GM19351 (cell line): ENCODE measurements at regions not wholly inside any gene's neighbourhood (a gene's known extent, or its start where the extent isn't known, plus 50 kb on each side); places are given as distances from the start of the nearest gene placed in this dataset.
A peak's percentile ranks its signal among the peaks of the same experiment; 100 is the strongest.
"Not testable (repeated sequence)": the region's sequence is repeated elsewhere in the genome, so short reads cannot be mapped to it uniquely, and the experiment has no call there.

Source experiments
- ATAC-seq: cut with Tn5 transposase; IDR thresholded peaks from one replicate; pipeline ENCODE4 v1.9.1; 2021; ENCODE audit warnings: mild to moderate bottlenecking, moderate library complexity; ENCODE audit not compliant: unreplicated experiment

DNA sequence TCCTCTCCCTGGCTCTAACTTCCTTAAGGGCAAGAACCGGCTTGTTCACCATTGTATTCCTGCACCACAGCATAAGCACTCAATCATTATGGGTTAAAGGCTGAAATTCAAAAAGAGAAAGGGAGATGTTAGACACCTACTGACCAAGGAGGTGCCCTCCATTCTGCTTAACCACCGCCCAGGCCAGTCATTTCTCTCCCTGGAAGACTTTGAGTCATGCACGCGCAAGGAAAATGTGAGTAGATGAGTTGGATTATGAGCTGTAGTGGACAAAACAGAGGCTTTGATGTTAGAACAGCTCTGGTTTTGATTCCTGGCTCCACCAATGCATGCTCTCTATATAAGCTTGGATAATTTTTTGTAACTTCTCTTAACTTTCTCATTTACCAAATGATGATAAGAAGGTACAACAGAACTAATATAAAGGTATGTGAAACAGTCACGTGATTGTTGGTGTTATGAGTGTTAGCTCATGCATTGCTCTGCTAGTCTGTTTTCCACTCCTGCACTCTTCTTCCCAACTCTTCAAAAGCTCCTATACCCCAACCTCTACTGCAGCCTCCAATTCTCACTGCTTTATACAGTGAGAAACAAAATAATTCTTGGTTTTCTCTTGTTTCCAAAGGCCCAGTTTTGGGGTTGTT lies 148.4 kb upstream of the ATP11B start:
- ATAC-seq, result peak; percentile 57

DNA sequence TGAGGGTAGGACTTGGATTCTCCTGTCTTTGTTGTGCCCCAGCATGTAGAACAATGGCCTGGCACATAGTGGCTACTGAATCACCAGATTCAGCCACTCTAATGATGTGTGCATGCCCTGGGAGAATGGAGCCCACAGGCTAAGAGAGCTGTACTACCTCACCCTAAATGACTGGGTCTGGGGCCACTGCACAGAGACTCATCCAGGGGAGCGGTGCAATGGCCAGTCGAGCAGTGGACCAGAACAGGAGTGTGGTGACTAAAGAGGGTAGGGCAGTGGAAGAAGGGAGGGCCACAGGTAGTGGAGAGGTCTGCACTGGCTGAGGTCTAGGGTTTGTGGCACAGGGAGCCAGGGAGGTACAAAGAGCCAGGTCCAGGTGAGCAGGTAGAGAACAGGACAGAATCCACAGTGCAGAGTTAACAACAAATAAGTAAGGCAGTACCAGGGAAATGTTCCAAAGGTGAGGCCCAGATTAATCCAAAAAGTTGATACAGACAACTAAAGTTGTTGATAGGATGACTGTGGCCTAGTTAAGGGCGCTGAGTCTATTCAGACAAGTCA lies 142.7 kb upstream of the ATP11B start:
- ATAC-seq, result no peak

DNA sequence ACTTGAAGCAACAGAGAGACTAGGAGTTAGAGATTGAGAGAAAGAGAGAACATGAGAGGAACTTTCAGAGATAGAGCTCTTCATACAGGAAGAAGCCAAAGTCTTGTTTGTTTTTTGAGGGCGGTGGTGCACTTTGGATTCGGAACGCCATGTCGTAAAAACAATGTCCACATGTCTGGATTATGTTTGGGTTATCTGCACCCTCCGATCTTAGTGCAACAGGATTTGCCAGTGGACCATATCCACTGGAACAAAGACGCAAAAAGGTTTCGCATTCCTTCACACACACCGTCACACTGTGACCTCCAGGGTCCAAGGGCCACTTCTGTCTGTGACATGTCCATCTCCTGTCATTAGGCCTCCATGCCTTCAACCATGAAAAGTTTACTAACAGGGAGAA lies 141.8 kb upstream of the ATP11B start:
- no peak for ATAC-seq

DNA sequence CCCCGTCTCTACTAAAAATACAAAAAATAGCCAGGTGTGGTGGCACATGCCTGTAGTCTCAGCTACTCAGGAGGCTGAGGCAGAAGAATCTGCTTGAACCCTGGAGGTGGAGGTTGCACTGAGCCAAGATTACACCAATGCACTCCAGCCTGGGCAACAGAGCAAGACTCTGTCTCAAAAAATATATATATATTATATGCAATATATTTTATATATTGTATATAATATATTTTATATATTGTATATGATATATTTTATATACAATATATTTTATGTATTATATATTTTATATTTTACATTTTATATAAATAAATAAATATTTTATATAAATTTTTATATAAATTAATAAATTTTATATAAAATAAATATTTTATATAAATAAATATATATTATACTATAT lies 140.2 kb upstream of the ATP11B start:
- ATAC-seq, result not testable (repeated sequence)

DNA sequence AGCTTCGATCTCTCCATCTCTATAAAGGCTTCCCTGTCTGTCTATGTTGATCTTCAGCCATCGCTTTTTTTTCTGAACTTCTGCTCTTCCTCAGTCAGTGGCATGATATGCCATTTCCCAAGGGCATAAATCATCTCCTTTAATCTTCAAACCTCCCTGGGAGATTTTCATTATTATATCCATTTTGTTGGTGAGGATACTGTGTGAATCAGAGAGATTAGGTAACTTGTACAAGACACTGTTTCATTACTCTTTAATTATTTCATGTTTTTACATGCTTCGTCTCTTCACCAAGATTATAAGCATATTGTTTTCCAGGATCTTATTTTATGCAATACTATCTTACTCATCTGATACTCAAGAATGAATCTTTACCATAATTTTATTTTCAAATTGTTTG lies 124.8 kb upstream of the ATP11B start:
- no peak for ATAC-seq

DNA sequence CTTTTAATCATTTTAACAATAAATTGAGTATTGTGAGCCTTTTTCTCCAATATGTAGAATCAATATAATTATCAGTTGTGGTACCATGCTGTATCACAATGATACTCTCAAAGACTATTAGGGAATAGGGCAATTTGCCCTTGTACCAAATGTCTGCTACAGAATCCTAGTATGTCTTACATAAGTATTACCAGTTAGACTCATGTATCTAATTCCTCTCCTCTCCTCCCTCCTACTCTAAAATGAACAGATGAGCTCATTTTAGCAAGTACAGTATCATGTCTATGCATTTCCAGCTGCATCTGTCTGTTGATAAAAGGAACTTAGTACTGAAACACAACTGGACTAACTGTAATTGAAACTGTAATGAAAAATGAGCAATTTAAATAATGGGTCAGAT lies 124.3 kb upstream of the ATP11B start:
- no peak for ATAC-seq

DNA sequence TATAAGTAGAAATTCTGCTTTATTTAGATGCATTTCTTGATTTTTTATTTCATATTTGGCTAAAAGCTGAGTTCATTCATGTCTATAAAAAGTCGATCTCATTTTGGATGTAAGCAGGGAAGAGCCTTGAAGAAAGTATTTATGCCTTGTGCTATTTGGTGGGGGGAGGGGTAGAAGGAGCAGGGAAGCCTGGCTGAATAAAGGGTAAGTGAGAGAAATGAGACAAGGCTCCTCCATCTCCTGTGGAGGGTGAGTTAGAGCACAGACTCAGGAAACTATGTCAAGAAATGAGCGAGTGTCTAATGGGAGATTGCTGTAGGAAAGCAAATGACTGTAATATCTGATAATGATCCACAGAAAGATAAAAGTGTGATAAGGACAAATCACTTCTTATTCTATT lies 121.8 kb upstream of the ATP11B start:
- ATAC-seq, result no peak

DNA sequence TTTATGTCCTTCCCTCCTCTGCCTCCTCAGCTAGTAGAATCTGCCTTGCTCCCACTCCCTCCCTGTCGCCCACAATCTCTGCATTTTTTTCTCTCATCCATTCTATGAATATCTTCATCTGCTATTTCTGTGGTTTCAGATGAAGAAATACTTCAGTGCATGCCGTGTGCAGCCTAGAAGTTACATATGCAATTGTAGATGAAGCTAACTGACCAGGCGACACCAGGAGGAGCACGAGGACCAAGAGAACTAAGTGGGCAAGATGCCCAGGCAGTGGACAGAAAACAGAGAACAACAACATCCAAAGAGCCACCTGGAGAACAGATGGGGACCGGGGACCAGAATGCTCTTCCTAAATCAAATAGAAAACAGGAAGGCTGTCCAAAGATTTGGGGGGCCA lies 121.4 kb upstream of the ATP11B start:
- no peak for ATAC-seq

DNA sequence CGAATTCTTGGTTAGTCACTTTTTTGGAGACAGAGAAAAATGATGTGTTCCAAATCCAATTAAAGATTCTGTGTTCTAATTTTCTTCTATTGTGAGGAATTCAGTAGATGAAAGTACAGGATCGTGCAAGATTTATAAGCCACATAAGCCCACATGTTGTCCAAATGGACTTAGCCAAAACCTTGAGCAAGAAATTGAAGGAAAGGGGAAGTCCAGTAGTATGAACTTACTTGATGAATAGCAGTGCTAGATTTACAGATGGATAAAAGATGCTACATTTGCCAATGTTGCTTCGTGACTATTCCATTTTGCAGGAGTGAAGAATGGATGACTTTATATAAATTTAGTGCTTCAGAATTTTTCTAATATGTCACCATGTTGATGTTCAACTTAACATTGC lies 120.0 kb upstream of the ATP11B start:
- no peak for ATAC-seq

DNA sequence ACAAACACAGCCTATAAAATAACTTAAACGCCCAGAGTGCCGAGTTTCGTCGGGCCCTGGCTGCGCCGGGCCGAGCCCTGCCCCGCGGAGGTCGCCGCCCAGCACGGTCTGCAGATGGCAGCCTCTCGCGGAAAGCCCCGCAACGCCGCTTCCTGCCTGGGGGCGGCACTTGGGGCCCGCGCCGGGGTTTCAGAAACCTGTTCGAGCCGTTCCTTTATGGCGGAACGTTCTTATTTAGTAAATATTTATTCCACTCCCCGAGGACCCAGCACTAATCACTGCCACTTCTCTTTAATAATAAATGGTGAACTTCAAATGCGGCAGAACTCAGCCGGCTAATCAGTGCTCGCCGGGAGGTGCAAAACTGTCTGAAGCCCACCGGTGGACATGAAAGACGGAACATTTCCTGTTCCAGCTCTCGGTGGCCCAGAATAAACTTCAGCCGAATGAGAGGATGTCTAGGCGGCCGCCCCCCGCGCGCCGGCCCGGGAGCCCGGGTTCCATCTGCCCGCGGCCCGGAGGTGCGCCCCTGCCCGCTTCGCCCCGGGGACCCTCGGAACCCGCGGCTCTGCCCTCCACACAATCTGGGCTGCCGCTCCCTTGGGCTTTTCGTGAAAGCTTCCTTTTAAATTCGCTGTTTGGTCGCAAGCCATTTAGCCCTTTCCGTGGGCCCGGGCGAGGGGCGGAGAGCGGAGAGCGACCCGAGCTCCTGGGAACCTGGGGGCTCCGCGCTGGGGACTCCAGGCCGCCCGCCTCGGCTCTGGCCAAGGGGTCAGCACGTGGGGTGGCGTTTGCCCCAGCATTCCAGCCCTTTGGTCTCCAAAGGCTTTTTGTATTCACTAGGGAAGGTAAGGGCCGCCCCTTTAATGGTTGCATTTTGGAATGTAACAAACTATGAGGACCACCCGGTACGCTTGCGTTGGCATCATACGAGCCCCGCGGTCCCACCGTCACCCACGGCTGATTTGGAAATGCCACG lies 110.8 kb upstream of the ATP11B start:
- ATAC-seq, result peak; percentile 85

DNA sequence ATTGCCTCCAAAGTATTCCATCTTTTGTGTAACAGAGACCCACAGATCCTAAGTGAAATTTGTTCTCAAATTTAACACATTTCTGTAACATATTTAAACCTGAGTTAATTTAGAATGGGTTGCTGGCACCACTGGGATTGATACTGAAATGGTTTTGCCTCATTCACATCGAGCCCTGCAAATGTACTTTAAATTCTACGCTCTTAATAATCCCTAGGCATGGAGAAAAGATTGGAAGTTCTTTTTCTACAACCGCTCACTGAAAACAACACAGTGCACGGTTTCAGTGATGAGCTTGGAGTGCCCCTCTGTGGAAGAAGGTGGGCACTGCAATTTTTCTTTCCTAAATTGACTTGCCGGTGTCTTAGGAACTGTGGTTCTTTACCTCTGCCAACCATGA lies 109.9 kb upstream of the ATP11B start:
- ATAC-seq, result peak; percentile 56

DNA sequence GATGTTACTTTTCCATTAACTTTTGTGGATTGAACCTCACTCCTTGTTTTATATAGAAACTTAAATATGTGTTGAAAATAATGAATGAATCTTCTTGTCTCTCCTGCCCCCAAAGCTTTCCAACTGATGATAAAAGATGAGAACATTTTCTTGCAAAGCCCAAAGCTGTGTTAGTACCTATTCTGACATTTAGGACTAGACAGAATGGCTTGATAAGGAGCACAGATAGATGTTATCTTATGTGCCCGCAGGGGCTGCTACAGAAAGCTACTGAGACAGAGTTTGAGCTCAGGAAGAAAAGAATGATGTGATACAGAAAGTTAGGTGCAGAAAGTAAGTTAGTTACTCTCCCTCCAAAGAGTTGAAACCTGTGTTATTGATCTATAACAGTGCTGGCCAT lies 109.4 kb upstream of the ATP11B start:
- ATAC-seq, result no peak

DNA sequence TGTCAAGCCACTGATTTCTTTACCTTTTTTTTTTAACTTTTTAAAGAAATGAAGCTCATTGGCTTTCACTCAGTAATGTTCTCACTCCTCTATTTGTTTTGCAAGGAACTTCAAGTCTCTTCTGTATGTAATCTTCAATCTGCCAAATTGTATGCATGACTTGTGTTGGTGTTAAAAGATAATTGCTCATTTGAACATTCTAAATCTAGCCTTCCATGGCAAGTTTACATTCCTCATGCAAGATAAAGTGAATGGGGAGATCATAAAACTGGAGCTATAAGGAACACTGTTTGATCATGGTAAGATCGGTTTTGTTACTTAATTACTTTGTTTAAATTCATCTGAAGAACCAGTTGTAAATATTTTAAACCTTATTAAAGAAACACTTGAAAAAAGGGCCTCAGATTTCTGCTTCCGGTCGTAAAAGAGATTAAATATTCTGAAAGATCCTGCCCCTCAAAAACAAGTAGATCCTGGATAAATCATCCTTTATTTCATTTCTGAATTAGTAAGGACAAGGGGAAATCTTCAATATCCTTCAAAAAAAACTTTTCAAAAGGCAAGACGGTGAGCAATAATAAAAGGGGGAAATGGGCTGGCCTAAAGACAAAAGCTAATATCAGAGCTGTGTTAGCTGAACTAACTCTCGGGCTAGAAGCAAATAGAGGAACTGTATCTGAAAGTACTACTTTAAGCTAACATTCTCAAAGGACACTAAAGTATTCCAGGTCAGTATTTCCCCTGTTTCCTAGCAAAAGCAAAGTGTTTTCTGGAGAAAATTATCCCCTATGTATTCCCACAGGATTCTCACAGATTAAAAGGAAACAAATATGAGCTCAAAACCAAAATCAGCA lies 107.0 kb upstream of the ATP11B start:
- no peak for ATAC-seq

DNA sequence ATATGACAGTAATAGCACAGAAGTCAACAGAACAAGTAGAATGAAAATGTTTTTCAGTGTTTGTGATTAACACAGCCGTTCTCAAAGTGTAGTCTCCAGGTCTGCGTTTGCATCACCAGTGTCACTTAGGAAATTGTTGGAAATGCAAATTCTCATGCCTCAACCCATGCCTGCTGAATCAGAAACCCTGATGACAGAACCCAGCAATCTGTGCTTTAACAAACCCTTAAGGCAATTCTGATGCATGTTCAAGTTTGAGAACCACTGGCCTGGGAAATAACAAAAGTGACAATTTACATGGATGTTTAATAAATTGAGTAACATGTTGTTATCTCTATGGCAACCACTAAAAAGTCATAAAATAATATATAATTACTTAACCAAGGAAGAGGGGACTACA lies 103.1 kb upstream of the ATP11B start:
- ATAC-seq, result no peak

DNA sequence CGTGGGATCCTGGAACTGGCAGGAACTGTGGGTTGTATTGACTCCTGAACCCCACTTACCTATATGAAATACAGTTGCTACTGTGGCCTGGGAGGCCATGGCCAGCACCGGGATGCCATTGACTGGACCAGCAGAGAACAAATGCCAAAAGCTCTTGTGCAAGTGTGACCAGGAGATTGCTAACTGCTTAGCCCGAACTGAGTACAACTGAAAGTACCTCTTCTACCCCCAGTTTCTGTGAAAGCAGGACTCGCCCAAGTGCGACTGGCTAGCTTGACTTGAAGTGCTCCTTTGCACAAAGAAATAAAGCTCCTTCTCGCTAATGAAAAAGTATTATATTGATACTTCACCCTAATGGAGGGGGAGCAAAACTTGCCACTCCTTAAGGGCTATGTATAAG lies 101.3 kb upstream of the ATP11B start:
- peak; percentile 74 for ATAC-seq

DNA sequence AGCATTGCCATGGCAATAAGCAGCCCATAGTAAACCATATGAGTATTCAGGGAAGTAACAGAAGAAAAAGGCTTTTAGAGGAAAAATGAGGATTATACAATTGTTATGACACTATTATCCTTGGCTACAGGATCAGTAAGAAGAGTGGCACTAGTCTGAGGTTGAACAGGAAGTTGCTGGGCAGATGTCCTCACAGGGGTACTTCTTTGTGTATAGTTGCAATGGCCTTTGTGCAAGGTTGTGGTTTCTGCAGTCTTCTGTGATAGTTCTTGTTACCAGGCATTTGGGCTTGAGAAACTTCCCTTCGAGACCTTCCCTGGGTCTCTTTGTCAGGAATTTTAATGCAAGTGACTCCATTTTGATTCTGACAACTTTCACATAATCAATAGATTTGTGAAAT lies 100.6 kb upstream of the ATP11B start:
- no peak for ATAC-seq

DNA sequence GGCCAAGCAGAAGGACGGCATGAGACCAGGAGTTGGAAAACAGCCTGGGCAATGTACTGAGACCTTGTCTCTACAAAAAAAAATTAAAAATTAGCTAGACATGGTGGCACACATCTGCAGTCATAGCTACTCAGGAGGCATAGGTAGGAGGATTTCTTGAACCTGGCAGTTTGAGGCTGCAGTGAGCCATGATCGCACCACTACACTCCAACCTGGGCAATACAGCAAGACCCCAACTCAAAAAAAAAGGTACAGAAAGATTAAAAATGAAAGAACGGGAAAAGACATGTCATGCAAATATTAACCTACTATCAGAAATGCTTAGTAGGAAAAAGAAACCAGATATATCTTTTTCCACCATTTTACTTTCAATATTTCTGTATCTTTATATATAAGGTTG lies 99.6 kb upstream of the ATP11B start:
- ATAC-seq, result no peak

DNA sequence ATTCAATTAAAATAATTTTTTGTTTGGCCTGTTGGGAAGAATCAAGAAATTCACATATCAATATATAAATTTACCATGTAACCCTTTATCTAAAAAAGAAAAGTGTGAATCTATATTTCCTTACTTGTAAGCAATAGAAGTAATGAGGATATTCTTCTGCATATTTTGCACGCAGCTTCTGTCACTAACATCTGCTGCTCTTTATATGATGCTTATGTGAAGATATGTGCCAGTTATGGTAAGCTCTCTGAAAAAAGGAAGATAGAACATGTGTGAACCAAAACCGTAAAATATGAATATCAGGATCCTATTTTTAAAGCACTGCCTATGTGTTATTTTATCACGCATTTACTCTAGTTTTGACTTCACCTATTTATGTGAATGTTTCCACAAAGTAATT lies 96.4 kb upstream of the ATP11B start:
- no peak for ATAC-seq

DNA sequence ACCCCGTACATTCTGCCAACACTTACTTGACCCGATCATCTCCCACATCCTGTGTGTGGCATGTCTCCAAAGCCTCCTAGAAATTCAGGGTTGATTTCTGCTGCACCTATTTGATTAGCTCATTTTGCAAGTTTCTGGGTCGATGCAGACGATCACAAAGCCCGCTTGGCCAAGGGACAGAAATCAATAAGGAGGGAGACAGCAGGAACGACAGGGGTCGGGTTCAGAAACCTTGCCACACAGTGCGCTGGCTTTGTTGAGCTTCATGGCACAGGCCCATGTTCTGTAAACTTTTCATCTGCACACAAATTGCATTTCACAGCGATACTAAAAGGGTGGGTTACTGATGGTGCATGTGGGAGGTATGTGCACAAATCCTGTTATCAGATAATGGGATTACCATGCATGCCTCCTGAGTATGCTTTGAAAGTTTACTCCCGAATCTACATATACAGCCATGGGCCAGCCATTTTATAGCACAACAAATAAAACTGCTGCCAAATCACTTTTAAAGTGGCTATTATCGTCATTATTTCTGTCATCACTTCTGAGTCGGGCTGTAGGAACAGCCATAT lies 95.9 kb upstream of the ATP11B start:
- ATAC-seq, result no peak

DNA sequence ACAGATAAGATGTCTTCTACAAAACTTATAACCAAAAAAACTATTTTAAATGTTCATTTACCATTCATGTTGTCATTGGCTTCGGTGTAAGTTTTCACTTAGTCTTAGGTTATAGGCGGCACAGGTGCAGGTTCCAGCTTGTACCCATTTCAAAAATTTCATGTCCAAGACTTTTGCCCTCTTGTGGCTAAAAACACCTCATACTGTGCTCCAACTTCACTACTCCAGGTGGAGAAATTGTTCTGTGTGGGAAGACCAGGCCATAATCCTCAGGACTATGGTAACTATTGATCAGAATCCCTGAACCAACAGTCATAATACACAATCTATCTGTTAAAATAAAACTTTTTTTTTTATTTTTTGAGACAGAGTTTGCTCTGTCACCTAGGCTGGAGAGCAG lies 95.2 kb upstream of the ATP11B start:
- no peak for ATAC-seq
